ENCODE measurements at regions not wholly inside any gene's neighbourhood (a gene's known extent, or its start where the extent isn't known, plus 50 kb on each side); places are given as distances from the start of the nearest gene placed in this dataset.

DNA sequence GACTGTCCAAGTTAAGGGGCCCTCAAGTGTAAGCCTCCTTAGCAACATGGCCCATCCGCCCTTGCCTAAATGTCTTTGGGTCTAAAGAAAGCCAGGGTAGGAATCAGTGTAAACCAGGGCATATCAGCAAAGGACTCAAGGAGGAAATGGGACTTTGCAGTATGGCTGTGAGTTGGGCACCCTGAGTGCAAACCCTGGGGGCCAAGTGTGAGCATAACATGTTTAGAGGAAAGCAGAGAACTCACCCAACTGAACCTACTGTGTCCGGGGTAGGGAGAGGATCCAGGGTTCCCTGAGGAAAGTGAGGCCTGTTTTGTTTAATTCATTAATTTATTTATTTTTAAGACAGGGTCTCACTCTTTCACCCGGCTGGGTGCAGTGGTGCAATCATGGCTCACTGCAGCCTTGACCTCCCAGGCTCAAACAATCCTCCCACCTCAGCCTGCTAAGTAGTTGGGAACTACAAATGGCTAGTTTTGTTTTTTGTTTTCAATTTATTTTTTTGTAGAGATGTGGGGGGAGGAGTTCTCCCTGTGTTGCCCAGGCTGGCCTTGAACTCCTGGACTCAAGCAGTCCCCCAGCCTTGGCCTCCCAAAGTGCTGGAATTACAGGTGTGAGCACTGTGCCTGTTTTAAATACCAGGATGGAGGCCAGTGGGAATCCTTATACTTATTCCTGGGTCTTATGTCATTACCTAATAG is 51.0 kb upstream of the ACTR3 start:
- TF ChIP-seq, protein P1, sequence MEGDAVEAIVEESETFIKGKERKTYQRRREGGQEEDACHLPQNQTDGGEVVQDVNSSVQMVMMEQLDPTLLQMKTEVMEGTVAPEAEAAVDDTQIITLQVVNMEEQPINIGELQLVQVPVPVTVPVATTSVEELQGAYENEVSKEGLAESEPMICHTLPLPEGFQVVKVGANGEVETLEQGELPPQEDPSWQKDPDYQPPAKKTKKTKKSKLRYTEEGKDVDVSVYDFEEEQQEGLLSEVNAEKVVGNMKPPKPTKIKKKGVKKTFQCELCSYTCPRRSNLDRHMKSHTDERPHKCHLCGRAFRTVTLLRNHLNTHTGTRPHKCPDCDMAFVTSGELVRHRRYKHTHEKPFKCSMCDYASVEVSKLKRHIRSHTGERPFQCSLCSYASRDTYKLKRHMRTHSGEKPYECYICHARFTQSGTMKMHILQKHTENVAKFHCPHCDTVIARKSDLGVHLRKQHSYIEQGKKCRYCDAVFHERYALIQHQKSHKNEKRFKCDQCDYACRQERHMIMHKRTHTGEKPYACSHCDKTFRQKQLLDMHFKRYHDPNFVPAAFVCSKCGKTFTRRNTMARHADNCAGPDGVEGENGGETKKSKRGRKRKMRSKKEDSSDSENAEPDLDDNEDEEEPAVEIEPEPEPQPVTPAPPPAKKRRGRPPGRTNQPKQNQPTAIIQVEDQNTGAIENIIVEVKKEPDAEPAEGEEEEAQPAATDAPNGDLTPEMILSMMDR (conservative IDR thresholded peaks at IDR 0.05; ENCODE audit: low read depth, low read length) = no peak
- TF ChIP-seq POLR2A (IDR thresholded peaks at IDR 0.05; ENCODE audit: low read depth, low read length) (no peak), CEBPB (IDR thresholded peaks at IDR 0.05; ENCODE audit: low read depth, low read length) (no peak), RAD21 (IDR thresholded peaks at IDR 0.05; ENCODE audit: low read length) (no peak)
